ENCODE measurements at regions not wholly inside any gene's neighbourhood (a gene's known extent, or its start where the extent isn't known, plus 50 kb on each side); places are given as distances from the start of the nearest gene placed in this dataset.

GRCh38 chr5:19401032-19401431 lies 587.0 kb downstream of the CDH18 start:
- H3K27me3 Mint-ChIP-seq, result no peaks in the 10 kb centered on the region
- H3K4me3 Mint-ChIP-seq, result no peak overlapping the region
- H3K36me3 Mint-ChIP-seq, result no peaks in the 10 kb centered on the region

DNA sequence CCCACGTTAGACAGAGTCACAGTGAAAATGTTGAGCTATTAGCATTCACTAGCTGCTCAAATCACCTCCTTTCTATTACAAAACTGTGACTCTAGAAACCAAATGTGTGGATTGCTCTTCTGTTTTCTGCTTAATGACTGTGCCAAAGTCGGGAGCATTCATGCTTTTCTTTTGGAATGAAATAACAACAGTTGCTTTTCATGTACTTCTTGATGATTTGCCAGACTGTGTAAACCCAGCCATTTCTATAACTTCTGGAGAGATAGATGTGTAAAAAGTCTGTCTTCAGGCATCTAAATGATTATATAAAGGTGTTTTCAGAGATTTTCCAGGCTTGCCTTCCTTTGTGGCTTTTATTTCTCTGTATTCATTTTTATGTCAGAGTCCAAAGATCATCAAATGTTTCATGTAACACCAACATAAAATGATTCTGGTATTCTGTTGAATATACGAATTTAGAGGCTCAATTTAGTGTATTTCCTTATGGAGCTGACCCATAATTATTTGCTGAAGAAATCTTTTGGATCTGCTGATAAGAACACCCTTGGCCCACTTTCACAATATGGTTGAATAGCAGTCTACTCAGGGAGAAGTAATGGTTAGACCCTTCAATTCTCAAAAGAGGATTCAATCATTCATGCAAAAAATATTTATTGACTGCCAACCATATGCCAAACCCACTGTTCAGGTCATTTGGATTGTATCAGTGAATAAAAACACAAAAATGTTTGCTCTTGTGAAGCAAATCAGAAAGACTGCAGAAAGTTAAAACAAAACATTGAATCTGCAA lies 581.2 kb downstream of the CDH18 start:
- no peak overlapping the region for H3K4me3 Mint-ChIP-seq

More at GRCh38 chr5:19401032-19401431, 587.0 kb downstream of the CDH18 start:
- Mint-ChIP-seq H3K4me1 (no peaks in the 10 kb centered on the region), H3K9me3 (peaks cover 0 to 2% (median 2%) of the 10 kb centered on the region in 3 donors), H3K27ac (no peak overlapping the region)

DNA sequence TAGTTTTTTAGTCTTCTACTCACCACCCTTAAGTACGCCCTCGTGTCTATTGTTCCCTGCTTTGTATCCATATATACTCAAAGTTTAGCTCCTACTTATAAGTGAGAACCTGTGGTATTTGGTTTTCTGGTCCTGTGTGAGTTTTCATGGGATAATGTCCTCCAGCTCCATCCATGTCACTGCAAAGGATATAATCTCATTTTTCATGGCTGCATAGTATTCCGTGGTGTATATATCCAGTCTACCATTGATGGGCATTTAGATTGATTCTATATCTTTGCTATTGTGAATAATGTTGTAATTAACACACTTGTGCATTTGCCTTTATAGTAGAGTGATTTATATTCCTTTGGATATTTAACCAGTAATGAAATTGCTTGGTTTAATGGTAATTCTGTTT lies 579.9 kb downstream of the CDH18 start:
- Mint-ChIP-seq H3K27ac (peak overlapping the region in 1 of 3 donors; percentile 29), H3K36me3 (no peaks in the 10 kb centered on the region), H3K4me1 (no peaks in the 10 kb centered on the region), H3K9me3 (peaks cover 4 to 11% (median 7%) of the 10 kb centered on the region in 3 donors), H3K27me3 (no peaks in the 10 kb centered on the region), H3K4me3 (no peak overlapping the region)

More for the DNA sequence above, 581.2 kb downstream of the CDH18 start:
- H3K27ac Mint-ChIP-seq, result no peak overlapping the region
- H3K9me3 Mint-ChIP-seq, result peaks cover 4 to 11% (median 7%) of the 10 kb centered on the region in 3 donors
- H3K27me3 Mint-ChIP-seq, result no peaks in the 10 kb centered on the region
- H3K36me3 Mint-ChIP-seq, result no peaks in the 10 kb centered on the region
- no peaks in the 10 kb centered on the region for H3K4me1 Mint-ChIP-seq

DNA sequence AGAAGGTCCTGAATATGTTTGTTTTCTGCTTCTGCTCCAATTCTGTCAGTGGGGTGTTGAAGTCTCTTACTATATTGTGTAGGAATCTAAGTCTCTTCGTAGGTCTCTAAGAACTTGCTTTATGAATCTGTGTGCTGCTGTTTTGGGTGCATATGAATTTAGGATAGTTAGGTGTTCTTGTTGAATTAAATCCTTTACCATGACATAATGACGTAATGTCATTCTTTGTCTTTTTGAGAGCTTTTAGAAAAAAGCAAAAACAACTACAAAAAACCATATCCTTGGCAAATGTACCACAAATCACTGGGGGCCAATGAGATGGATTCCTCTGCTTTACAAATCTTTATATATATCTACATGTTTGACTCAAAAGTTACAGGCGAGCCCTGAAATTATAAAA lies 576.1 kb downstream of the CDH18 start:
- Mint-ChIP-seq H3K4me3 (no peak overlapping the region), H3K9me3 (peaks cover 6 to 15% (median 9%) of the 10 kb centered on the region in 3 donors), H3K36me3 (no peaks in the 10 kb centered on the region), H3K4me1 (no peaks in the 10 kb centered on the region), H3K27me3 (no peaks in the 10 kb centered on the region), H3K27ac (no peak overlapping the region)
